ENCODE measurements at regions not wholly inside any gene's neighbourhood (a gene's known extent, or its start where the extent isn't known, plus 50 kb on each side); places are given as distances from the start of the nearest gene placed in this dataset.
"Not testable (repeated sequence)": the region's sequence is repeated elsewhere in the genome, so short reads cannot be mapped to it uniquely, and the experiment has no call there.

DNA sequence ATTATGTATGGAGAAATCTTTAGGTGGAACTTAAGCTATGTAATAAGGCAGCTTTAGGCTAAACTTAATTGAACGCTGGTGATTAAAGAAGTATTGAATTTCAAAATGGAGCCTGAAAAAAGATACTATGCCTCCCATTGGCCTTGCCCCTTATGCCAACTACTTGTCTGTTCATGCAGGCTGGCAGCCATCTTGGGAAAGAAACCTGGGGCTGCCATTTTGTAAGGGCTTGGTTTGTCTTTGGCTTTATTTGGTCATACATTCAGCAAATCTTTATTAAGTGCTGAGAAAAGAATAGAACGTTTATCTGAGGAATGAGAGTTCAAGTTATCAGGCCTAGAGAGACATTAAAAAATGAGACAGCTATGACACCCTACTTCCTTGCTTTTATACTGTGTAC lies 231.3 kb downstream of the KCNE4 start:
- DNase-seq (ENCODE audit: extremely low read depth, low read depth), result no peak

DNA sequence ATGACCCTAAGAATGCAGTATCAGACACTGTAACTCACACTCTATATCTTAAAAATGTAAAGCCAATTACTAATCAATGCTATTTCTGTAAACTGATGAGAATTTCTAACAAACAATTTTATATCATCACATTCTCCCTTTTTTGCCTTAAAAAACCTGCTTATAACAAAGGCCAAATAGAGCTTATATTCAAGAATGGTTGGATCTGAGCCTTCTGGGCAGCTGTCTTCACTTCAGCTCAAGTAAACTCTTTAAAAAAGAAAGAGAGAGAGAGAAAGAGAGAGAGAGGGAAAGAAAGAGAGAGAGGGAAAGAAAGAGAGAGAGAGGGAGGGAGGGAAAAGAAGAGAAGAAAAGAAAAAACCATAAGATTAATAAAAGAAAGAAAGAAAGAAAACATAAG lies 231.8 kb downstream of the KCNE4 start:
- no peak for DNase-seq (ENCODE audit: extremely low read depth, low read depth)

GRCh38 chr2:223285370-223286265 lies 233.6 kb downstream of the KCNE4 start:
- no peak for DNase-seq (ENCODE audit: extremely low read depth, low read depth)

- DNase-seq (ENCODE audit: extremely low read depth, low read depth), result no peak
Measured at GRCh38 chr2:223294756-223295155, 242.8 kb downstream of the KCNE4 start.

DNA sequence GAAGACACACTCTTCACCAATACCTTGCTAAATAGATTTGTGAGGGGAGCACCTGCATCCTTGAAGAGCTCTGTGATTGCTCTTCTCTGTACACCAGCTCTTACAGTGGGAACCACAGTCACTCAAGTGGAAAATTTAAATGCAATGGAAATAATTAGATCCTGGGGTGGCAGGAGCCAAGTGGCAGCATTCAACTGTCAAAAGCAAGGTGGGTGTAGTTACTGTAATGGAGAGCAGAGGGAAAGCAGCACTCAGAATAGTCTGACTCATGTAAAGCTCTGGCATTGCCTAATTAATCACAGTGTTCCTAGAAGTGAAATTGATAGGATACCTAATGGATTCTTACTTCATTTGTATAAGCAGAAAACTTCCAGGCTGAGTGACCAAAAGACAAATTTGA lies 245.8 kb downstream of the KCNE4 start:
- no peak for DNase-seq (ENCODE audit: extremely low read depth, low read depth)

DNA sequence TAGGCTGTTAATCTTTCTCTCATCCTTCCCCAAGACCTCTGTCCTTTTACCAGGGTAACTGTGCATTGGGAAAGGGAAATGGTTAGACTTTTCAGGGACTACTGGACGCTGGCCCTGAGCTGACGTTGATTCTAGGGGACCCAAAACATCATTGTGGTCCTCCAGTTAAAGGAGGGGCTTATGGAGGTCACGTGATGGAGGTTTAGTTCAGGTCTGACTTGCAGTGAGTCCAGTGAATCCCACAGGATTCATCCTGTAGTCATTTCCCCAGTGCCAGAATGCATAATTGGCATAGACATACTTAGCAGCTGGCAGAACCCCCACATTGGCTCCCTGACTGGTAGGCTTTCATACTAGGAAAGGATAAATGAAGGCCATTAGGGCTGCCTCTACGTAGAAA lies 246.3 kb downstream of the KCNE4 start:
- not testable (repeated sequence) for DNase-seq (ENCODE audit: extremely low read depth, low read depth)

- DNase-seq (ENCODE audit: extremely low read depth, low read depth), result no peak
Measured at GRCh38 chr2:223300326-223300725, 248.3 kb downstream of the KCNE4 start.

DNA sequence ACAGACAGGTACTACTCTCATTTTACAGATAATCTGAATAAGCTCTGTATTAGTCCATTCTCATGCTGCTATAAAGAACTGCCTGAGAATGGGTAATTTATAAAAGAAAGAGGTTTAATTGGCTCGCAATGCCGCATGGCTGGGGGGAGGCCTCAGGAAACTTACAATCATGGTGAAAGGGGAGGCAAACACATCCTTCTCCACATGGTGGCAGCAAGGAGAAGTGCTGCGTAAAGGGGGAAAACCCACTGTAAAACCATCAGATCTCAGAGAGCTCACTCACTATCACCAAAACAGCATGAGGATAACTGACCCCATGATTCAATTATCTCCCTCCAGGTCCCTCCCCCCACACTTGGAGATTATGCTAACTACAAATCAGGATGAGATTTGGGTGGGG lies 254.4 kb downstream of the KCNE4 start:
- peak; percentile 25 for DNase-seq (ENCODE audit: extremely low read depth, low read depth)

DNA sequence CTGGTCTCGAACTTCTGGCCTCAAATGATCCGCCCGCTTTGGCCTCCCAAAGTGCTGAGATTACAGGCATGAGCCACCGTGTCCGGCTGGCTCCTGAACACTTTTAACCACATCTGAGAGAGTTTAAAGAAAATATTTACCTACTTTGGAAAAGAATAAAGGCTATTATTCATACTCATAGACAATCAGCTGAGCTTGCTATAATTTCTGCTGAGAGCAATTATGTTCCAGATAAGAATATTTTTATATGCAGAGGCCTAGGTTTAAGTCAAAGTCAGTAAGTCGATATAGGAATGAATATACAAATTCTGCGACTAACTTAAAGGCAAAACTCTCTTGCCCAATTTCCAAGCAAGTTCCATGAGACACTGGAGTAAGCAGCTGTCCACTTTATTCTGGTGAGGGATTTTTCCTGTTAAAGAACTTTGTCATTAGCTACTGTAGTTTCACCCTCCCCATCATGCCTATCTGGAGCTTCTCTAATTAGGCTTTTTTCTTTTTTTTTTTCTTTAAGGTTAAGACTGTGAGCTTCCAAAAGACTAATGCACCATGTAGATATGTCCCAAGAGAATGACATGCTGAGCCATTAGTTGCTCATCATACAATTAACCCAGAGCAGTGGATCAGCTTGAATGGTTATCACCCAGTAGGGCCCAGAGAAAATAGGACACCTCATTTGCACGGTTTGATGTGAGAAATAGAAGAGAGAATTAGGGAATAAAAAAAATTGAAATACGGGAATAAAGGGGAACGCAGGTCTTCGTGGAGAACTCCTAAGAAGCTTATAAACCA lies 260.1 kb downstream of the KCNE4 start:
- DNase-seq (ENCODE audit: extremely low read depth, low read depth), result no peak

- no peak for DNase-seq (ENCODE audit: extremely low read depth, low read depth)
Measured at GRCh38 chr2:223313101-223313500, 261.1 kb downstream of the KCNE4 start.

DNA sequence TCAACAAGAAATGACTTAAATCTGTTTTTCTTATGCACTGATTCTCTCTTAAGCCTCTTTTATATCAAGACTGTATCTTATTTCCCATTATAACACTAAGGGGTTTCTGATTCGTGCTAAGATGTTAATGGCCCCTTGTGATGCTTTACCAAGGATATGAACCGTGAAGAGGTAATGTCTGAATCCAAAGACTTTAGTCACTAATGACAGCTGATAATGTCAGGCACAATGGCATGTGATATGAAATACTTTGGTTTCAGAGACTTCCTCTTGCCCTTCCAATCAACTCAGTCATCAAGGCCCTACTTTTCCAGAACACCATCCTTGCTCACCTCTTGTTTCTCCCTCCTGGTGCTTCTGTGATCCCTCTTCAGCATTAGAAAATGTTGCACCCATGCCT lies 262.8 kb downstream of the KCNE4 start:
- no peak for DNase-seq (ENCODE audit: extremely low read depth, low read depth)

DNA sequence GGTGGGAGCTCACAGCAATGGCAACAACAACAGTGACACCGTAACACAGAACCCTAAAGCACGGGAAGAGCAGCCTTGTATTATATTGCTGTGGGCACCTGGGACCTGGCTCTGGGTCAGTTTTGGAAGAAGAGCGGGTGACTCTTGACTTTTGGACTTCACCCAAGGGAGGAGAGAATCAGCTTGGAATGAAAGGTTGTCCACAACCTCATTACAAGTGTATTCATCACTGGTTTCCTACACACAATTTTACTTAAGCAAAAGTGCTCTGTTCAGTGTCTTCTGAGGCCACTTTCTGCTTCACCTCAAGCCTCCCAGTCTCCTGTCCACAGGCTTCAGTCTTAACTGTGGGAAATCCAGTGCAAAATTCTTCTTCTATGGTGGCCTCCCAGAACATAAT lies 263.8 kb downstream of the KCNE4 start:
- DNase-seq (ENCODE audit: extremely low read depth, low read depth), result no peak

- DNase-seq (ENCODE audit: extremely low read depth, low read depth), result no peak
Measured at GRCh38 chr2:223316342-223316741, 264.4 kb downstream of the KCNE4 start.

DNA sequence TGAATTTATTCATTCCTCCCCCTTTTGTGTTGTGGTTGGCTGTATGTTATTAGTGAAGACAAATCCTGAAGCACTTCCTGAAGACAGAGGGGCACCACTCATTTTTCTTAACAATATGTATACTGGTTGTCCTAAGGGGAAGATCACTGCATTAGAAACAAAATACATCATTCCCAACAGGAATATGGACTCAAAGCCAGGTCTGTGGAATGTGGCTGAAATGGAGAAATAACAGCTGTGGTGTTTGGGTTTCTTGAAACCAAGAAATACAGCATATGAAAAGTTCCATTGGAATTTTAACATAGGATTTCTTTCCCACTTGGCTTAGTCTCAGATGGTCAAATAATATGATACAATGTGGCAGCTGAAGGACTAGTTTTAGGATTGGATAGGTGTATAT lies 267.6 kb downstream of the KCNE4 start:
- no peak for DNase-seq (ENCODE audit: extremely low read depth, low read depth)

DNA sequence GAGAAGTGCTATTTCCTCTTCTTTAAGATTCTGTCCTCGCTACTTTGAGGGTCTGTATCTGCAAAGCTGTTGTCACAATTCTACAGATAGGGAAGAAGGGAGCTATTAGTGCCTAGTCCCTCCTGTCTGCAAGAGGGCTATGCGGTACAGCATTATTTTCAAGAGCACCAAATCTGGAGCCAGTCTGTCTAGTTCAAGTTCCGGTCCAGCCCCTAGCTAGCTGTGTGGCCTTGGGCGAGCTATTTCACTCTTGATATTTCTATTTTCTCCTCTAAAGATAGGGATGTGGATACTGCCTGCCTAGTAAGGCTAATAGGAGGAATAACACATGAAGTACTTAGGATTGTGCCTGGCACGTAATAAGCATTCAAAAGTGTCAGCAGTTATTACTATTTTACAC lies 272.4 kb downstream of the KCNE4 start:
- DNase-seq (ENCODE audit: extremely low read depth, low read depth), result no peak

- DNase-seq (ENCODE audit: extremely low read depth, low read depth), result no peak
Measured at GRCh38 chr2:223328578-223328977, 273.6 kb downstream of the SCG2 start.

- not testable (repeated sequence) for DNase-seq (ENCODE audit: extremely low read depth, low read depth)
Measured at GRCh38 chr2:223330747-223331146, 271.4 kb downstream of the SCG2 start.

GRCh38 chr2:223338016-223338415 lies 264.1 kb downstream of the SCG2 start:
- DNase-seq (ENCODE audit: extremely low read depth, low read depth), result no peak

GRCh38 chr2:223357076-223357475 lies 245.1 kb downstream of the SCG2 start:
- no peak for DNase-seq (ENCODE audit: extremely low read depth, low read depth)

DNA sequence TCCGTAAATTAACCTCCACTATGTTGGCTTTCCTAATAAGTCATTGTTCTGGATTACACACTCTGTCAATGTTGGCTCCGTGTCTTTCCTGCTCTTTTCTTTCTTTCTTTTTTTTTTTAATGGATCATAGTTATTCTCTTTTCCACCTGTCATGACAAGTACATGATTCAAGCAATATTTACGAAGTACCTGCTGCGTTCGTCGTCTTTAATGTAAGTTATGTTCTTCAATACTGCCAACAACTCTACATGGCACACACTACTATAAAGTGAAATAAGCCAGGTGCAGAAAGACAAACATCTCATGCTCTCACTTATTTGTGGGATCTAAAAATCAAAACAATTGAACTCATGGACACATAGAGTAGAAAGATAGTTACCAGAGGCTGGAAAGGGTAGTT lies 239.1 kb downstream of the SCG2 start:
- no peak for DNase-seq (ENCODE audit: extremely low read depth, low read depth)

DNA sequence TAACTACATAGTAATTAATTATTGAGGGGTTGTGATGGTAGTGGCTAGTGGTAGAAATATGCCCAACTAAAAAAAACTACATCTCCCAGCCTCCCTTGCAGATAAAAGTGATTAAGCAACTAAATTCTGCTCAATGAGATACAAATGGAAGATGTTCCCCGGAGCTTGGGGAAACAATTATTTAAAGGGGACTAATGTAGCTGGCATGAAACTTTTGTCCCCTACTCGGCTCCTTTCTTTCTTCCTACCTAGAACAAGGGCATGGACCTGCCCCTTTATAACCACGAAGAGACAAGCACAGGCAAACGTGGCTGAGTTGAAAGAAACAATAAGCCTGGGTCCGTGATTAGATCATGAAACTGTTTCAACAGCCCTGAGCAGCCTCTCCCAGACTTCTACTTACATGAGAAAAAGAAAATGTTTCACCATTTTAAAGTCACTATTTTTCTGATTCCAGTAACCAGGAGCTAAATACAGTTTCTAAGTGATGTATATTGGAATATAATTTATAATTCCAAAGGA lies 236.9 kb downstream of the SCG2 start:
- DNase-seq (ENCODE audit: extremely low read depth, low read depth), result no peak

DNA sequence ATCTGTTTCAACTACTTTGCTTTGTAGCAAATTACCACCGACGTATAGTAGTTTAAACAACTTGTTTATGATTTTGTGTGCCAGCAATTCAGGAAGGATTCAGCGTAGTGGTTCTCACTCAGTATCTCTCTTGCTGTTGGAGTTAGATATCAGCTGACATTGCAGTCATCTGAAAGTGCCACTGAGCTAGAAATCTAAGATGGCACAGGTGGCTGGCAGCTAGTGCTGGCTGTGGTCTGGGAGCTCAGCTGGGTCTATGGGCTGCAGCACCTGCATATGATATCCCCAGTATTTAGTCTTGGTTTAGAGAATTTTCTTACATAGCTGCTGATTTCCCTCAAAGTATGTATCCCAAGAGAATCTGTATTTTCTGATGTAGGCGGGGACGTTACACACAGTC lies 235.6 kb downstream of the SCG2 start:
- DNase-seq (ENCODE audit: extremely low read depth, low read depth), result no peak

Data from NCI-H460 (cell line).